ENCODE measurements at regions not wholly inside any gene's neighbourhood (a gene's known extent, or its start where the extent isn't known, plus 50 kb on each side); places are given as distances from the start of the nearest gene placed in this dataset.

- TF ChIP-seq REST (IDR thresholded peaks at IDR 0.05; ENCODE audit: low read depth, low read length) (no peak), CTCF (IDR thresholded peaks at IDR 0.05) (no peak), RCOR1 (IDR thresholded peaks at IDR 0.05; ENCODE audit: low read length) (no peak), POLR2AphosphoS5 (IDR thresholded peaks at IDR 0.05; ENCODE audit: low read depth, low read length) (no peak), RAD21 (IDR thresholded peaks at IDR 0.05; ENCODE audit: low read length) (no peak), IRF3 (IDR thresholded peaks at IDR 0.05; ENCODE audit: low read depth, low read length) (no peak), FOXJ3 (CRISPR knock-in tag; IDR thresholded peaks at IDR 0.05) (no peak), SMC3 (IDR thresholded peaks at IDR 0.05; ENCODE audit: low read depth, low read length) (no peak)
Measured at GRCh38 chr18:51619283-51619682, 421.8 kb upstream of the MEX3C start.

All from SK-N-SH (cell line).